ENCODE measurements at regions not wholly inside any gene's neighbourhood (a gene's known extent, or its start where the extent isn't known, plus 50 kb on each side); places are given as distances from the start of the nearest gene placed in this dataset.

DNA sequence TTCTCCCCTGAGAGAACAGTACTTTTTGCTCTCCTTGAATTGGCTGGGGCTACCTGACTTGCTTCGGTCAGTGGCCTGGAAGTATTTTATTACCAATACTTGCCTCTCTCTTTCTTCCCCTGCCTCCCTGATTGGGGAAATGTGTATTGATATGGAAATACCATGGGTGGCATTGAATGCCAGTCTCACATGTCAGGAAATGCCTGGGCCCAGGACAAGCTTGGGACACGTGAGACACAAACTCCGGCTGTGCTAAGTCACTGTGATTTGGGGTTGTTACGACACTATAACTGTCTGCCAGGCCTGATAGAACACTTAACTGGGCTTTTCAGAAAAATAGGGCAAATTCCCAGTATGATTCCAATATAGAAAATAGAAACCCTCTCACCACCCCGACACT, 238.3 kb downstream of the GADD45G start:
- TF ChIP-seq CTCF (IDR thresholded peaks at IDR 0.05) (no peak), POLR2A (IDR thresholded peaks at IDR 0.05) (no peak)
